ENCODE measurements at regions not wholly inside any gene's neighbourhood (a gene's known extent, or its start where the extent isn't known, plus 50 kb on each side); places are given as distances from the start of the nearest gene placed in this dataset.

DNA sequence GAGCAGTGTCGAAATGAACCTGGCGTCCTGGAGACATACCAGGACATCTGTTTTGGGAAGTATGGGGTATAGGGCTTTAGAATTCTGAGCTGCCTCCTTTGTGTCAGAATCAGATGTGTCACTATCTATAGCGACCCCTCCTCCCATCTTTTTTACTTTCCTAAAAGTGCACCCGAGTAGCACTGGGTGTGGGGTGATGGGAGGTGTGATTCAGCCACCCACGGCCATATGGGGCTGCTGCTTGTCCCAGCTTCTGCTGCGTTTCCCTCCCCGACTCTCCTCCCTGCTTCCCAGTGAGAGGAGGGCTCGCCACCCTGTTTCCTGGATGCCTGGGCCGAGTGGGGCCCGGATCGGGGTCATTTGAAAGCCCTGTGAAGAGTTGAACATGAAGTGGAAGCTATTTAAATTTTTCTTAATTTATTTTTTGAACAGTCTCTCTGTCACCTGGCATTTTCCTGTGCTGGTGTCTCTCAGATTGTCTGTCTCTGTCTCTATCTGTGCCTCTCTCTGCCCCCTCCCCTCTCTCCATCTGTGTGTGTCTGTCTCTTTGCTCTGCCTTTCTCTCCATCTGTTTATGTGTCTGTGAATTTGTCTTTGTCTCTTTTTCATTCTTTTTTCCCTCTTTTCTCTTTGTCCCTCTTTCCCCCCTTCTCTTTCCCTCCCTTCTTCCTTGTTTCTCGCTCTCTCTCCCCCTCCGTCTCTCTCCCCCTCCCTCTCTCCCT lies 638.8 kb upstream of the EEF2KMT start:
- POLR2A ChIA-PET, result no interaction called here
- TF ChIP-seq TARDBP (IDR thresholded peaks at IDR 0.05) (no peak), NFRKB (IDR thresholded peaks at IDR 0.05) (no peak), L3MBTL2 (conservative IDR thresholded peaks at IDR 0.05) (no peak), SP1 (IDR thresholded peaks at IDR 0.05) (no peak), ZNF384 (IDR thresholded peaks at IDR 0.05) (no peak), FOXM1 (IDR thresholded peaks at IDR 0.05; ENCODE audit: borderline replicate concordance) (no peak), LEF1 (IDR thresholded peaks at IDR 0.05; ENCODE audit: borderline replicate concordance) (no peak), ARNT (IDR thresholded peaks at IDR 0.05) (no peak), CTBP1 (IDR thresholded peaks at IDR 0.05; ENCODE audit: borderline replicate concordance) (no peak), BHLHE40 (IDR thresholded peaks at IDR 0.05; ENCODE audit: borderline replicate concordance) (no peak), HDGF (IDR thresholded peaks at IDR 0.05; ENCODE audit: borderline replicate concordance) (no peak), SUZ12 (IDR thresholded peaks at IDR 0.05) (no peak), FOXA1 (IDR thresholded peaks at IDR 0.05) (no peak), FOXK2 (IDR thresholded peaks at IDR 0.05) (no peak), ELF4 (IDR thresholded peaks at IDR 0.05) (no peak)
- TF ChIP-seq, protein P1, sequence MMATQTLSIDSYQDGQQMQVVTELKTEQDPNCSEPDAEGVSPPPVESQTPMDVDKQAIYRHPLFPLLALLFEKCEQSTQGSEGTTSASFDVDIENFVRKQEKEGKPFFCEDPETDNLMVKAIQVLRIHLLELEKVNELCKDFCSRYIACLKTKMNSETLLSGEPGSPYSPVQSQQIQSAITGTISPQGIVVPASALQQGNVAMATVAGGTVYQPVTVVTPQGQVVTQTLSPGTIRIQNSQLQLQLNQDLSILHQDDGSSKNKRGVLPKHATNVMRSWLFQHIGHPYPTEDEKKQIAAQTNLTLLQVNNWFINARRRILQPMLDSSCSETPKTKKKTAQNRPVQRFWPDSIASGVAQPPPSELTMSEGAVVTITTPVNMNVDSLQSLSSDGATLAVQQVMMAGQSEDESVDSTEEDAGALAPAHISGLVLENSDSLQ (IDR thresholded peaks at IDR 0.05), result no peak
- CTCF ChIA-PET, result no interaction called here
- no peak for DNase-seq (ENCODE audit: extremely low spot score)

GRCh38 chr16:5735444-5735843 lies 637.8 kb upstream of the EEF2KMT start:
- ChIA-PET CTCF (no interaction called here), POLR2A (no interaction called here)
- TF ChIP-seq FOXA1 (IDR thresholded peaks at IDR 0.05), result no peak
- TF ChIP-seq L3MBTL2 (conservative IDR thresholded peaks at IDR 0.05), result no peak
- TF ChIP-seq FOXK2 (IDR thresholded peaks at IDR 0.05), result no peak
- no peak for TF ChIP-seq LEF1 (IDR thresholded peaks at IDR 0.05; ENCODE audit: borderline replicate concordance)
- TF ChIP-seq ZNF384 (IDR thresholded peaks at IDR 0.05), result no peak
- no peak for TF ChIP-seq CTBP1 (IDR thresholded peaks at IDR 0.05; ENCODE audit: borderline replicate concordance)
- TF ChIP-seq ELF4 (IDR thresholded peaks at IDR 0.05), result no peak
- no peak for TF ChIP-seq NFRKB (IDR thresholded peaks at IDR 0.05)
- DNase-seq (ENCODE audit: extremely low spot score), result no peak

- no peak for DNase-seq (ENCODE audit: extremely low spot score)
- POLR2A ChIA-PET, result no interaction called here
- TF ChIP-seq FOXK2 (IDR thresholded peaks at IDR 0.05) (no peak), FOXM1 (IDR thresholded peaks at IDR 0.05; ENCODE audit: borderline replicate concordance) (no peak), SUZ12 (IDR thresholded peaks at IDR 0.05) (no peak), FOXA1 (IDR thresholded peaks at IDR 0.05) (no peak), BHLHE40 (IDR thresholded peaks at IDR 0.05; ENCODE audit: borderline replicate concordance) (no peak), SP1 (IDR thresholded peaks at IDR 0.05) (no peak), TARDBP (IDR thresholded peaks at IDR 0.05) (no peak), ARNT (IDR thresholded peaks at IDR 0.05) (no peak), LEF1 (IDR thresholded peaks at IDR 0.05; ENCODE audit: borderline replicate concordance) (no peak)
- CTCF ChIA-PET, result no interaction called here
Measured at GRCh38 chr16:5730783-5731182, 633.2 kb upstream of the EEF2KMT start.

GRCh38 chr16:5722116-5722619 lies 624.6 kb upstream of the EEF2KMT start:
- DNase-seq (ENCODE audit: extremely low spot score), result no peak
- POLR2A ChIA-PET, result no interaction called here
- CTCF ChIA-PET, result no interaction called here
- TF ChIP-seq NFRKB (IDR thresholded peaks at IDR 0.05), result no peak
- TF ChIP-seq HDGF (IDR thresholded peaks at IDR 0.05; ENCODE audit: borderline replicate concordance), result no peak
- TF ChIP-seq FOXA1 (IDR thresholded peaks at IDR 0.05), result no peak
- TF ChIP-seq LEF1 (IDR thresholded peaks at IDR 0.05; ENCODE audit: borderline replicate concordance), result no peak
- no peak for TF ChIP-seq SP1 (IDR thresholded peaks at IDR 0.05)
- TF ChIP-seq ARNT (IDR thresholded peaks at IDR 0.05), result no peak
- TF ChIP-seq FOXK2 (IDR thresholded peaks at IDR 0.05), result no peak
- no peak for TF ChIP-seq SUZ12 (IDR thresholded peaks at IDR 0.05)
- TF ChIP-seq, protein P1 (IDR thresholded peaks at IDR 0.05), result no peak
- TF ChIP-seq BHLHE40 (IDR thresholded peaks at IDR 0.05; ENCODE audit: borderline replicate concordance), result no peak

- TF ChIP-seq FOXA1 (IDR thresholded peaks at IDR 0.05) (no peak), L3MBTL2 (conservative IDR thresholded peaks at IDR 0.05) (no peak), HDGF (IDR thresholded peaks at IDR 0.05; ENCODE audit: borderline replicate concordance) (no peak), TARDBP (IDR thresholded peaks at IDR 0.05) (no peak), ARNT (IDR thresholded peaks at IDR 0.05) (no peak), ELF4 (IDR thresholded peaks at IDR 0.05) (no peak), CTBP1 (IDR thresholded peaks at IDR 0.05; ENCODE audit: borderline replicate concordance) (no peak), FOXM1 (IDR thresholded peaks at IDR 0.05; ENCODE audit: borderline replicate concordance) (no peak), BHLHE40 (IDR thresholded peaks at IDR 0.05; ENCODE audit: borderline replicate concordance) (no peak), SP1 (IDR thresholded peaks at IDR 0.05) (no peak), NFRKB (IDR thresholded peaks at IDR 0.05) (no peak), LEF1 (IDR thresholded peaks at IDR 0.05; ENCODE audit: borderline replicate concordance) (no peak), ZNF384 (IDR thresholded peaks at IDR 0.05) (no peak)
- TF ChIP-seq, protein P1 (IDR thresholded peaks at IDR 0.05), result no peak
- CTCF ChIA-PET, result no interaction called here
- POLR2A ChIA-PET, result no interaction called here
Measured at GRCh38 chr16:5715155-5715554, 617.6 kb upstream of the EEF2KMT start.

GRCh38 chr16:5709889-5710288 lies 612.3 kb upstream of the EEF2KMT start:
- no peak for DNase-seq (ENCODE audit: extremely low spot score)
- ChIA-PET POLR2A (no interaction called here), CTCF (no interaction called here)
- TF ChIP-seq ARNT (IDR thresholded peaks at IDR 0.05), result no peak
- TF ChIP-seq TARDBP (IDR thresholded peaks at IDR 0.05), result no peak
- TF ChIP-seq BHLHE40 (IDR thresholded peaks at IDR 0.05; ENCODE audit: borderline replicate concordance), result no peak
- TF ChIP-seq SP1 (IDR thresholded peaks at IDR 0.05), result no peak
- no peak for TF ChIP-seq ZNF384 (IDR thresholded peaks at IDR 0.05)
- no peak for TF ChIP-seq FOXM1 (IDR thresholded peaks at IDR 0.05; ENCODE audit: borderline replicate concordance)
- no peak for TF ChIP-seq HDGF (IDR thresholded peaks at IDR 0.05; ENCODE audit: borderline replicate concordance)
- TF ChIP-seq NFRKB (IDR thresholded peaks at IDR 0.05), result no peak
- TF ChIP-seq, protein P1 (IDR thresholded peaks at IDR 0.05), result no peak
- no peak for TF ChIP-seq FOXA1 (IDR thresholded peaks at IDR 0.05)
- TF ChIP-seq L3MBTL2 (conservative IDR thresholded peaks at IDR 0.05), result no peak
- no peak for TF ChIP-seq CTBP1 (IDR thresholded peaks at IDR 0.05; ENCODE audit: borderline replicate concordance)
- no peak for TF ChIP-seq LEF1 (IDR thresholded peaks at IDR 0.05; ENCODE audit: borderline replicate concordance)
- no peak for TF ChIP-seq ELF4 (IDR thresholded peaks at IDR 0.05)
- no peak for TF ChIP-seq FOXK2 (IDR thresholded peaks at IDR 0.05)
- TF ChIP-seq SUZ12 (IDR thresholded peaks at IDR 0.05), result no peak

More at GRCh38 chr16:5715155-5715554, 617.6 kb upstream of the EEF2KMT start:
- no peak for DNase-seq (ENCODE audit: extremely low spot score)
